ENCODE measurements at regions not wholly inside any gene's neighbourhood (a gene's known extent, or its start where the extent isn't known, plus 50 kb on each side); places are given as distances from the start of the nearest gene placed in this dataset.

- CTCF ChIA-PET: interaction anchor here (3.5 kb wide), 1 partner anchor 14 kb away, joined by 11 read pairs; no protein-coding TSS in a partner anchor
- POLR2A ChIA-PET: no interaction called here
- DNase-seq (ENCODE audit: low read depth, low spot score): no peak
- TF ChIP-seq CTCF (IDR thresholded peaks at IDR 0.05; ENCODE audit: insufficient read depth, low read length, missing control alignments): no peak
- H3K4me3 ChIP-seq (ENCODE audit: low read depth, low read length): no peak overlapping the region
Measured at GRCh38 chr17:77356690-77357201, 216.0 kb downstream of the SEC14L1 start.

GRCh38 chr17:77358801-77359200 lies 218.0 kb downstream of the SEC14L1 start:
- POLR2A ChIA-PET: no interaction called here
- TF ChIP-seq CTCF (IDR thresholded peaks at IDR 0.05; ENCODE audit: insufficient read depth, low read length, missing control alignments): no peak
- H3K4me3 ChIP-seq (ENCODE audit: low read depth, low read length): no peak overlapping the region
- no peak for DNase-seq (ENCODE audit: low read depth, low spot score)
- CTCF ChIA-PET: interaction anchor here (0.6 to 3.5 kb wide), 6 partner anchors 12 to 71 kb away, joined by 3 to 11 read pairs (median 4); no protein-coding TSS in a partner anchor

GRCh38 chr17:77359236-77359635 lies 218.5 kb downstream of the SEC14L1 start:
- POLR2A ChIA-PET: interaction anchor here (0.8 kb wide), 1 partner anchor 15 kb away, joined by 3 read pairs; no protein-coding TSS in a partner anchor

GRCh38 chr17:77361986-77362620 lies 221.3 kb downstream of the SEC14L1 start:
- no peak for TF ChIP-seq CTCF (IDR thresholded peaks at IDR 0.05; ENCODE audit: insufficient read depth, low read length, missing control alignments)
- ChIA-PET POLR2A (interaction anchor here (1.2 kb wide), 1 partner anchor 13 kb away, joined by 3 read pairs; no protein-coding TSS in a partner anchor), CTCF (no interaction called here)
- no peak overlapping the region for H3K4me3 ChIP-seq (ENCODE audit: low read depth, low read length)
- DNase-seq (ENCODE audit: low read depth, low spot score): no peak

More at GRCh38 chr17:77359236-77359635, 218.5 kb downstream of the SEC14L1 start:
- no peak for TF ChIP-seq CTCF (IDR thresholded peaks at IDR 0.05; ENCODE audit: insufficient read depth, low read length, missing control alignments)
- H3K4me3 ChIP-seq (ENCODE audit: low read depth, low read length): no peak overlapping the region
- CTCF ChIA-PET: interaction anchor here (0.6 to 3.5 kb wide), 6 partner anchors 11 to 71 kb away, joined by 3 to 11 read pairs (median 4); no protein-coding TSS in a partner anchor
- no peak for DNase-seq (ENCODE audit: low read depth, low spot score)

- no peak for DNase-seq (ENCODE audit: low read depth, low spot score)
- TF ChIP-seq CTCF (IDR thresholded peaks at IDR 0.05; ENCODE audit: insufficient read depth, low read length, missing control alignments): no peak
- POLR2A ChIA-PET: interaction anchor here (0.6 kb wide), 1 partner anchor 18 kb away, joined by 3 read pairs; no protein-coding TSS in a partner anchor
- H3K4me3 ChIP-seq (ENCODE audit: low read depth, low read length): no peak overlapping the region
- CTCF ChIA-PET: no interaction called here
Measured at GRCh38 chr17:77363821-77364361, 223.1 kb downstream of the SEC14L1 start.

- no peak for TF ChIP-seq CTCF (IDR thresholded peaks at IDR 0.05; ENCODE audit: insufficient read depth, low read length, missing control alignments)
- no peak for DNase-seq (ENCODE audit: low read depth, low spot score)
- CTCF ChIA-PET: interaction anchor here (1.3 kb wide), 1 partner anchor 65 kb away, joined by 4 read pairs; no protein-coding TSS in a partner anchor
- H3K4me3 ChIP-seq (ENCODE audit: low read depth, low read length): no peak overlapping the region
- POLR2A ChIA-PET: interaction anchor here (0.6 kb wide), 1 partner anchor 19 kb away, joined by 3 read pairs; no protein-coding TSS in a partner anchor
Measured at GRCh38 chr17:77364381-77364911, 223.7 kb downstream of the SEC14L1 start.

Data from AG04449 (cell line).